ENCODE measurements at regions not wholly inside any gene's neighbourhood (a gene's known extent, or its start where the extent isn't known, plus 50 kb on each side); places are given as distances from the start of the nearest gene placed in this dataset.

GRCh38 chr13:57982782-57983181 lies 351.2 kb downstream of the PCDH17 start:
- CTCF ChIA-PET, result no interaction called here
- H4K20me1 ChIP-seq (ENCODE audit: insufficient read depth), result no peaks in the 10 kb centered on the region
- no peak overlapping the region for H3K4me3 ChIP-seq
- H2AFZ ChIP-seq, result no peak overlapping the region
- H3K4me1 ChIP-seq (replicated peaks; ENCODE audit: insufficient read depth), result no peaks in the 10 kb centered on the region
- H3K9me3 ChIP-seq (ENCODE audit: insufficient read depth, low read depth), result no peaks in the 10 kb centered on the region
- POLR2A ChIA-PET (ENCODE audit: unreplicated experiment), result no interaction called here
- intact Hi-C loops (cut with micrococcal nuclease; ENCODE audit: unreplicated experiment), result no loop called here
- H3K27ac ChIP-seq, result no peak overlapping the region
- BruUV-seq (replicated peaks), result no TSS peak
- H3F3A ChIP-seq (ENCODE audit: insufficient read depth, low read depth), result no peaks in the 10 kb centered on the region
- TF ChIP-seq CTCF (conservative IDR thresholded peaks at IDR 0.05), result no peak
- TF ChIP-seq EZH2 (IDR thresholded peaks at IDR 0.05; ENCODE audit: low read depth), result no peak
- H3K79me2 ChIP-seq (ENCODE audit: low read depth), result no peaks in the 10 kb centered on the region
- H3K27me3 ChIP-seq (ENCODE audit: insufficient read depth, low read depth), result no peaks in the 10 kb centered on the region
- DNase-seq, result no peak
- H3K9me2 ChIP-seq (ENCODE audit: insufficient read depth), result no peaks in the 10 kb centered on the region
- H3K36me3 ChIP-seq (ENCODE audit: low read depth), result no peaks in the 10 kb centered on the region
- H3K4me2 ChIP-seq, result no peak overlapping the region

DNA sequence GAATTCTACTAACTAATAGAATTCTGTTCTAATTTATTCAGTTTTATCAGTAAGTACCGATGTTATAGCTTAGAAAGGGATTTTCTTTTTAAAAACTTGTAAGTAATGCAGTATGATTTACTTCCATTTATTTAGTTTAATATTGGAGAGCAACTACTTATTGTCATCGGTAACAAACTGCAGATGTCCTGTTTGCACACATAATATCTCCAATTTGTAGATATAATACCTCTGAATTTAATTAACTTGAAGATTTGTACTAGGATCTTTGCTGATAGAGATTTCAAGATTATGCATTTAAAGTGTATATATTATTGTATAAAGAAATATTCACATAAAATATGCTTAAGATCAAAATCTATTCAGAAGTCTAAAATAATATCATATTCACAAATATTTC lies 356.7 kb downstream of the PCDH17 start:
- Histone ChIP-seq H3K4me2 (no peak overlapping the region), H3F3A (ENCODE audit: insufficient read depth, low read depth) (no peaks in the 10 kb centered on the region), H3K27ac (no peak overlapping the region), H4K20me1 (ENCODE audit: insufficient read depth) (no peaks in the 10 kb centered on the region), H3K9me2 (ENCODE audit: insufficient read depth) (no peaks in the 10 kb centered on the region), H3K9me3 (ENCODE audit: insufficient read depth, low read depth) (no peaks in the 10 kb centered on the region), H3K79me2 (ENCODE audit: low read depth) (no peaks in the 10 kb centered on the region), H3K27me3 (ENCODE audit: insufficient read depth, low read depth) (no peaks in the 10 kb centered on the region), H3K36me3 (ENCODE audit: low read depth) (no peaks in the 10 kb centered on the region), H3K4me3 (no peak overlapping the region), H3K4me1 (replicated peaks; ENCODE audit: insufficient read depth) (no peaks in the 10 kb centered on the region), H2AFZ (no peak overlapping the region)
- intact Hi-C loops (cut with micrococcal nuclease; ENCODE audit: unreplicated experiment), result no loop called here
- TF ChIP-seq EZH2 (IDR thresholded peaks at IDR 0.05; ENCODE audit: low read depth) (no peak), CTCF (conservative IDR thresholded peaks at IDR 0.05) (no peak)
- CTCF ChIA-PET, result no interaction called here
- no peak for DNase-seq
- no TSS peak for BruUV-seq (replicated peaks)
- POLR2A ChIA-PET (ENCODE audit: unreplicated experiment), result no interaction called here

- BruUV-seq (replicated peaks), result no TSS peak
Observed at GRCh38 chr13:57991041-57991440, 359.5 kb downstream of the PCDH17 start.

More at GRCh38 chr13:57991041-57991440, 359.5 kb downstream of the PCDH17 start:
- CTCF ChIA-PET, result no interaction called here
- H2AFZ ChIP-seq, result no peak overlapping the region
- TF ChIP-seq EZH2 (IDR thresholded peaks at IDR 0.05; ENCODE audit: low read depth) (no peak), CTCF (conservative IDR thresholded peaks at IDR 0.05) (no peak)
- H4K20me1 ChIP-seq (ENCODE audit: insufficient read depth), result no peaks in the 10 kb centered on the region
- POLR2A ChIA-PET (ENCODE audit: unreplicated experiment), result no interaction called here
- no peaks in the 10 kb centered on the region for H3K4me1 ChIP-seq (replicated peaks; ENCODE audit: insufficient read depth)
- H3K36me3 ChIP-seq (ENCODE audit: low read depth), result no peaks in the 10 kb centered on the region
- no peaks in the 10 kb centered on the region for H3K9me3 ChIP-seq (ENCODE audit: insufficient read depth, low read depth)
- DNase-seq, result no peak
- no peak overlapping the region for H3K4me2 ChIP-seq
- no peak overlapping the region for H3K4me3 ChIP-seq
- intact Hi-C loops (cut with micrococcal nuclease; ENCODE audit: unreplicated experiment), result no loop called here
- no peaks in the 10 kb centered on the region for H3F3A ChIP-seq (ENCODE audit: insufficient read depth, low read depth)
- no peaks in the 10 kb centered on the region for H3K9me2 ChIP-seq (ENCODE audit: insufficient read depth)
- H3K27me3 ChIP-seq (ENCODE audit: insufficient read depth, low read depth), result no peaks in the 10 kb centered on the region
- no peaks in the 10 kb centered on the region for H3K79me2 ChIP-seq (ENCODE audit: low read depth)
- no peak overlapping the region for H3K27ac ChIP-seq
